ENCODE measurements at regions not wholly inside any gene's neighbourhood (a gene's known extent, or its start where the extent isn't known, plus 50 kb on each side); places are given as distances from the start of the nearest gene placed in this dataset.

DNA sequence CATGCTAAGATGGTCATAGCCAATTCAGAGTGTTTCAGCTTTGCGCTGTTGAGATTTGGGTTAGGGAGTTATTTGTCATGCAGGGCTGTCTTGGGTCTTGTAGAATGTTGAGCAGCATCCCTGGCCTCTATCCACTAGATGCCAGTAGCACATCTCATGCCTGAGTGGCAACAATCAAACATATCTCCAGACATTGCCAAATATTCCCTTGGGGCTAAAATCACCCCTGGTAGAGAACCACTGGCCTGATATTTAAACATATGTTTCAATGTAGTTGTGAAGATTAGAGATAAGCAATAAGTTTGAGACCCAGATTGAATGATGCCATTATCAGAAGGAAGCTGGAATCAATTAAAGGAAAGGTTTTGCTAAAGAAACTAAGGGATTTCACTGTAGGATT lies 463.3 kb downstream of the DOK5 start:
- H3K4me3 ChIP-seq = no peak overlapping the region
- peaks cover 0 to 3% (median 0%) of the 10 kb centered on the region in 9 donors for H3K27me3 ChIP-seq
- H3K4me1 ChIP-seq = no peaks in the 10 kb centered on the region
- H3K9me3 ChIP-seq = no peaks in the 10 kb centered on the region
- no peak for ATAC-seq
- no peak for TF ChIP-seq POLR2A (IDR thresholded peaks at IDR 0.05)
- TF ChIP-seq, protein P1, sequence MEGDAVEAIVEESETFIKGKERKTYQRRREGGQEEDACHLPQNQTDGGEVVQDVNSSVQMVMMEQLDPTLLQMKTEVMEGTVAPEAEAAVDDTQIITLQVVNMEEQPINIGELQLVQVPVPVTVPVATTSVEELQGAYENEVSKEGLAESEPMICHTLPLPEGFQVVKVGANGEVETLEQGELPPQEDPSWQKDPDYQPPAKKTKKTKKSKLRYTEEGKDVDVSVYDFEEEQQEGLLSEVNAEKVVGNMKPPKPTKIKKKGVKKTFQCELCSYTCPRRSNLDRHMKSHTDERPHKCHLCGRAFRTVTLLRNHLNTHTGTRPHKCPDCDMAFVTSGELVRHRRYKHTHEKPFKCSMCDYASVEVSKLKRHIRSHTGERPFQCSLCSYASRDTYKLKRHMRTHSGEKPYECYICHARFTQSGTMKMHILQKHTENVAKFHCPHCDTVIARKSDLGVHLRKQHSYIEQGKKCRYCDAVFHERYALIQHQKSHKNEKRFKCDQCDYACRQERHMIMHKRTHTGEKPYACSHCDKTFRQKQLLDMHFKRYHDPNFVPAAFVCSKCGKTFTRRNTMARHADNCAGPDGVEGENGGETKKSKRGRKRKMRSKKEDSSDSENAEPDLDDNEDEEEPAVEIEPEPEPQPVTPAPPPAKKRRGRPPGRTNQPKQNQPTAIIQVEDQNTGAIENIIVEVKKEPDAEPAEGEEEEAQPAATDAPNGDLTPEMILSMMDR (IDR thresholded peaks at IDR 0.05) = no peak
- H3K27ac ChIP-seq = no peak overlapping the region
- intact Hi-C loops (cut with DNase I) = no loop called here
- no peaks in the 10 kb centered on the region for H3K36me3 ChIP-seq
- WGBS, 4 donors = 92 to 100% (median 94%) methylated on average over 1 of the region's 1 CpG
- DNase-seq = no peak

DNA sequence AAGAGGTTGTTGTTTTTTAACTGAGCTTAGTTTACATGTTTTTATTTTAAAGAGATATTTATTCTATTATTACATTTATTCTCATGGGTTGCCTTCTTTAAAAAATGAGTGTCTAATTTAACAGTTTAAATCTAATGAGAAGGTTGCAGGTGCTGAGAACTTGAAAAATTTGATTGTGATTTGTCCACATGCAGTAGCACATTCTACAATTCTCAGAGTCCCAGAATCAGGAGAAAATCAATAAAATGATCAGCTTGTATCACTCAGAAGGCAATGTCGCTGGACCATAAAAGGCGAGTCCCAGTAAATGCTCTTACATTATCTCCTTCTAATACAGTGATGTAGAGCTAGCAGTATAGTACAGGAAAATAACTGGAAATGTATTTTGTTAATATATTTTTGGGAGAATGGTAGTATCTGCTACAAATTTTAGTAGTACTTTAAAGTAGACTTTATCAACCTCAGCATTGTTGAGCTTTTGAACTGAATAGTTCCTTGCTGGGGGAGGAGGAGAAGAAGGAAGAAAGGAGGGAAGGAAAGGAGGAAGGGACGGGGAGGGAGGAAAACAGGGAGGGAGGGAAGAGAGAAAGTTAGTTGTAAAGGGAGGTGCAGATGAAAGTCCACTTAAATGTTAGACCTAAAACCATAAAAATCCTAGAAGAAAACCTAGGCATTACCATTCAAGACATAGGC lies 458.0 kb downstream of the DOK5 start:
- Histone ChIP-seq H3K9me3 (peaks cover 0 to 13% (median 0%) of the 10 kb centered on the region in 12 donors), H3K4me1 (no peaks in the 10 kb centered on the region), H3K4me3 (no peak overlapping the region), H3K27ac (no peak overlapping the region), H3K27me3 (no peaks in the 10 kb centered on the region), H3K36me3 (no peaks in the 10 kb centered on the region)
- WGBS, 4 donors = 82 to 89% (median 85%) methylated on average over 3 of the region's 3 CpGs
- DNase-seq (no peak), ATAC-seq (no peak)
- TF ChIP-seq, protein P1 (IDR thresholded peaks at IDR 0.05) = no peak
- intact Hi-C loops (cut with DNase I) = no loop called here

DNA sequence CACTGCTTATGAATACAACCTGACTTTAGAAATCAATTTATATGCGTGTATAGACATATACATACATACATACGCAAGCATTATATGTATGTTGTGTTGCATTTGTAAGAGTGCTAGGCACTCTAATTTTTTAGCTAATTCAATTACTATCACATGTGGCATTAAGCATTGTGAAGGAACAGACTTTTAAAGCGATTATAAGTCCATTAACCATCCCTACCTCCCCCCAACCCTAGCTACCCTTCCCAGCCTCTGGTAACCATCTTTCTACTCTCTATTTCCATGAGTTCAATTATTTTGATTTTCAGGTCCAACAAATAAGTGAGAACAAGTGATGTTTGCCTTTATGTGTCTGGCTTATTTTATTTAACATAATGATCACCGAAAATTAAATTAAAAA lies 453.8 kb downstream of the DOK5 start:
- no peak overlapping the region for H3K4me3 ChIP-seq
- no peak for TF ChIP-seq POLR2A (IDR thresholded peaks at IDR 0.05)
- TF ChIP-seq, protein P1 (IDR thresholded peaks at IDR 0.05) = no peak
- ATAC-seq (no peak), DNase-seq (no peak)
- WGBS, 4 donors = 69 to 86% (median 77%) methylated on average over 4 of the region's 4 CpGs
- no peak overlapping the region for H3K27ac ChIP-seq
- H3K9me3 ChIP-seq = peaks cover 0 to 13% (median 0%) of the 10 kb centered on the region in 12 donors
- intact Hi-C loops (cut with DNase I) = no loop called here
- H3K36me3 ChIP-seq = no peaks in the 10 kb centered on the region
- no peaks in the 10 kb centered on the region for H3K27me3 ChIP-seq
- H3K4me1 ChIP-seq = no peaks in the 10 kb centered on the region

- intact Hi-C loops (cut with DNase I) = no loop called here
- Histone ChIP-seq H3K36me3 (no peaks in the 10 kb centered on the region), H3K4me1 (no peaks in the 10 kb centered on the region), H3K4me3 (no peak overlapping the region), H3K27me3 (no peaks in the 10 kb centered on the region), H3K9me3 (peaks cover 0 to 13% (median 0%) of the 10 kb centered on the region in 12 donors), H3K27ac (no peak overlapping the region)
- DNase-seq = no peak
- 59 to 68% (median 63%) methylated on average over 1 of the region's 1 CpG for WGBS, 4 donors
- no peak for TF ChIP-seq POLR2A (IDR thresholded peaks at IDR 0.05)
- TF ChIP-seq, protein P1 (IDR thresholded peaks at IDR 0.05) = no peak
- ATAC-seq = no peak
Observed at GRCh38 chr20:54928564-54928963, 453.2 kb downstream of the DOK5 start.
